Skin of body (tissue), 1 donor: ENCODE measurements at regions not wholly inside any gene's neighbourhood (a gene's known extent, or its start where the extent isn't known, plus 50 kb on each side); places are given as distances from the start of the nearest gene placed in this dataset.
"Not testable (repeated sequence)": the region's sequence is repeated elsewhere in the genome, so short reads cannot be mapped to it uniquely, and the experiment has no call there.

Experiments
- DNase-seq: peaks from one replicate; lab custom pipeline; 2025; lab: John Stamatoyannopoulos, UW

- DNase-seq = no peak
Measured at GRCh38 chr11:28833169-28833568, 725.0 kb downstream of the METTL15 start.

- DNase-seq = no peak
Measured at GRCh38 chr11:28826807-28827206, 718.6 kb downstream of the METTL15 start.

GRCh38 chr11:28822576-28822975 is 714.4 kb downstream of the METTL15 start:
- no peak for DNase-seq

- no peak for DNase-seq
Measured at GRCh38 chr11:28820296-28820989, 712.3 kb downstream of the METTL15 start.

- DNase-seq = no peak
Measured at GRCh38 chr11:28819741-28820140, 711.6 kb downstream of the METTL15 start.

- no peak for DNase-seq
Measured at GRCh38 chr11:28815110-28815509, 706.9 kb downstream of the METTL15 start.

GRCh38 chr11:28808771-28809170 is 700.6 kb downstream of the METTL15 start:
- no peak for DNase-seq

- DNase-seq = no peak
Measured at GRCh38 chr11:28799316-28799715, 691.1 kb downstream of the METTL15 start.

- no peak for DNase-seq
Measured at GRCh38 chr11:28798286-28798685, 690.1 kb downstream of the METTL15 start.

GRCh38 chr11:28797536-28797935 is 689.3 kb downstream of the METTL15 start:
- no peak for DNase-seq

GRCh38 chr11:28794405-28794804 is 686.2 kb downstream of the METTL15 start:
- no peak for DNase-seq

- no peak for DNase-seq
Measured at GRCh38 chr11:28793282-28793738, 685.1 kb downstream of the METTL15 start.

GRCh38 chr11:28792856-28793255 is 684.7 kb downstream of the METTL15 start:
- no peak for DNase-seq

- DNase-seq = not testable (repeated sequence)
Measured at GRCh38 chr11:28787897-28788296, 679.7 kb downstream of the METTL15 start.

GRCh38 chr11:28777126-28777525 is 668.9 kb downstream of the METTL15 start:
- DNase-seq = no peak

GRCh38 chr11:28773606-28774005 is 665.4 kb downstream of the METTL15 start:
- no peak for DNase-seq

- no peak for DNase-seq
Measured at GRCh38 chr11:28770806-28771205, 662.6 kb downstream of the METTL15 start.

GRCh38 chr11:28767574-28767973 is 659.4 kb downstream of the METTL15 start:
- DNase-seq = no peak

- no peak for DNase-seq
Measured at GRCh38 chr11:28763876-28764275, 655.7 kb downstream of the METTL15 start.

- DNase-seq = no peak
Measured at GRCh38 chr11:28763151-28763550, 655.0 kb downstream of the METTL15 start.

GRCh38 chr11:28760676-28761390 is 652.6 kb downstream of the METTL15 start:
- no peak for DNase-seq

GRCh38 chr11:28759311-28759710 is 651.1 kb downstream of the METTL15 start:
- no peak for DNase-seq
